Esophagus (tissue), 2 donors: ENCODE measurements at regions not wholly inside any gene's neighbourhood (a gene's known extent, or its start where the extent isn't known, plus 50 kb on each side); places are given as distances from the start of the nearest gene placed in this dataset.
"Not testable (repeated sequence)": the region's sequence is repeated elsewhere in the genome, so short reads cannot be mapped to it uniquely, and the experiment has no call there.

Experiments used
- H3K27ac ChIP-seq, 2 donors: one replicate each; pipeline ENCODE4 v1.5.1; 2013; ENCODE audit warnings: low read depth in 2 of 2, mild to moderate bottlenecking in 2 of 2, inconsistent platforms in 1 of 2, low read length in 1 of 2, moderate library complexity in 1 of 2
- H3K27me3 ChIP-seq, 2 donors: one replicate each; pipeline ENCODE4 v1.6.1; 2013; ENCODE audit warnings: low read length in 2 of 2, control low read depth in 1 of 2, mild to moderate bottlenecking in 1 of 2; ENCODE audit not compliant: insufficient read depth in 2 of 2, control insufficient read depth in 1 of 2
- H3K36me3 ChIP-seq, 2 donors: one replicate each; pipeline ENCODE4 v1.6.1; 2013; ENCODE audit warnings: low read length in 1 of 2; ENCODE audit not compliant: control insufficient read depth in 2 of 2, insufficient read depth in 2 of 2
- H3K4me1 ChIP-seq, 2 donors: one replicate each; pipeline ENCODE4 v1.6.1; 2013; ENCODE audit warnings: low read length in 1 of 2; ENCODE audit not compliant: control insufficient read depth in 2 of 2, insufficient read depth in 2 of 2
- H3K4me3 ChIP-seq, 2 donors: one replicate each; pipeline ENCODE4 v1.5.1; 2013; ENCODE audit warnings: low read length in 2 of 2, mild to moderate bottlenecking in 2 of 2, low read depth in 1 of 2, moderate library complexity in 1 of 2
- H3K9me3 ChIP-seq, 2 donors: one replicate each; pipeline ENCODE4 v1.6.1; 2013; ENCODE audit warnings: mild to moderate bottlenecking in 2 of 2, low read depth in 1 of 2, low read length in 1 of 2, moderate library complexity in 1 of 2; ENCODE audit not compliant: control insufficient read depth in 2 of 2, insufficient read depth in 1 of 2
- WGBS, 2 donors: extraction: QIAGEN DNeasy Blood & Tissue Kit; methylation state at CpG; one replicate each; pipeline ENCODE4 v1.1.7; 2013; 5-methylcytosine and 5-hydroxymethylcytosine counted together
- donor health status: healthy with polysubstance abuse.
- donor health status: Bipolar disorder and iron deficiency.

DNA sequence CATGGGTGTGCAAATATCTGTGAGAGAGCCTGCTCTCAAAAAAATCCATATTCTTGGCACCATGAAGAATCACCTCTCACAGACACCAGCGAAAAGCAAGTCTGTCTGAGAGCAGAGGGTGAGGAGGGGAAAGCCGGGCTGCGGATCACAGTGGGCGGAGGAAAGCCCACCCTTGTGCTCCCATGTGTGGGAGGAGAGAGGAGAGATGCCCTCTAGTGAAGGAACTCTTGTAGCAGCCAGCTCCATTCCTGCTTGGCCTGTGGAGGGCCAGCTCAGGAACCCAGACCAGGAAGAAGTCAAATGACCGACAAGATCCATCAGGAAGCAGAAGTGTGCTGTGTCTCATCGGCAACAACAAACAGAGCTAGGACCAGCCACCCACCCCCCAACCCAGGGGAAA is 321.7 kb upstream of the PLGLB1 start:
- not testable (repeated sequence) for H3K4me1 ChIP-seq, H3K4me3 ChIP-seq, H3K27me3 ChIP-seq, H3K36me3 ChIP-seq, H3K27ac ChIP-seq, H3K9me3 ChIP-seq
- 57 to 58% methylated on average over 5 to 6 of the region's 6 CpGs for WGBS, 2 donors

DNA sequence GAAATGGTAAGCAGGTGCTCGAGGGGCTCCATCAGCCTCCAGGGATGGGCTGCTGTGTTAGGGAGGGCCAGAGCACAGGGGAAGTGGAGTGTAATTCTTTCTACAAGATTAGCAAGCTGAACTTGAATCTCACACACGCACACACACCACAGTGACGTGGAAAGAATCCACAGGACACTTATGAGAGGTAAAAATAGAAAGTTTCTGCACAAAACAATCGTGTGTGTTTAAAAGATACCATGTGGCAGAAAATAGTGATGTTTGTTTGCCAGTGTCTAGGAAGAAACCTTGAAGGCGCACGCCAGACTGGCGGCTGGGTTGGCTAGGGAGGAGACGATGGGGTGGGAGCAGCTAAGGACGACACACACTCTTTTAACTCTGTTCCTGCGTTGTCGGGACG is 323.6 kb upstream of the PLGLB1 start:
- not testable (repeated sequence) for H3K36me3 ChIP-seq, H3K4me1 ChIP-seq, H3K4me3 ChIP-seq, H3K9me3 ChIP-seq, H3K27ac ChIP-seq, H3K27me3 ChIP-seq
- WGBS, 2 donors = 65 to 77% methylated on average over 11 to 12 of the region's 12 CpGs

DNA sequence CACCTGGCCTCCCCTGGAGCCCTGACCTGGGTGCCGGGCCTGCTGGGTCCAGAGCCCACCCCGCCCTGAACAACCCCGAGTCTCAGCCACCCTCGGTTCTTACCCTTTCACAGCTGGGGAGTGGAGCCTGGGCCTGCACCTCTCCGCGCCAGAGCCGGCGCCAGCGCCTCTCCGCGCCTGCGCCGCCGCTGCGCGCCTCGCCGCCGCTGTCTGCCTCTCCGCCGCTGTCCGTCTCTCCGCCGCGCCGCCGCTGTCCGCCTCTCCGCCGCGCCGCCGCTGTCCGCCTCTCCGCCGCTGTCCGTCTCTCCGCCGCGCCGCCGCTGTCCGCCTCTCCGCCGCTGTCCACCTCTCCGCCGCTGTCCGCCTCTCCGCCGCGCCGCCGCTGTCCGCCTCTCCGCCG is 326.9 kb upstream of the PLGLB1 start:
- Histone ChIP-seq H3K27ac (peak overlapping the region in 1 of 2 donors; percentile 30), H3K4me3 (peak overlapping the region in 1 of 2 donors; percentile 31)
- not testable (repeated sequence) for H3K9me3 ChIP-seq, H3K4me1 ChIP-seq, H3K36me3 ChIP-seq, H3K27me3 ChIP-seq
- 73 to 89% methylated on average over 26 to 54 of the region's 56 CpGs for WGBS, 2 donors

DNA sequence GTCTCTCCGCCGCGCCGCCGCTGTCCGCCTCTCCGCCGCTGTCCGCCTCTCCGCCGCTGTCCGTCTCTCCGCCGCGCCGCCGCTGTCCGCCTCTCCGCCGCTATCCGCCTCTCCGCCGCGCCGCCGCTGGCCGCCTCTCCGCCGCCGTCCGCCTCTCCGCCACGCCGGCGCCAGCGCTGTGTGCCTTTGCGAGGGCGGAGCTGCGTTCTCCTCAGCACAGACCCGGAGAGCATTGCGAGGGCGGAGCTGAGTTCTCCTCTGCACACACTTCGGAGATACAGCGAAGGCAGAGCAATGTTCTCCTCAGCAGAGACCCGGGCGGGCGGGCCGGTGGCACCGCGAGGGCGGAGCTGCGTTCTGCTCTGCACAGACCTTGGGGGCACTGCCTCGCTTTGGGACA is 327.4 kb upstream of the PLGLB1 start:
- H3K4me1 ChIP-seq, H3K27me3 ChIP-seq, H3K36me3 ChIP-seq, H3K9me3 ChIP-seq: not testable (repeated sequence)
- Histone ChIP-seq H3K27ac (peak overlapping the region in 1 of 2 donors; percentile 30), H3K4me3 (peak overlapping the region in 1 of 2 donors; percentile 31)
- WGBS, 2 donors = 73 to 92% methylated on average over 29 to 52 of the region's 53 CpGs

DNA sequence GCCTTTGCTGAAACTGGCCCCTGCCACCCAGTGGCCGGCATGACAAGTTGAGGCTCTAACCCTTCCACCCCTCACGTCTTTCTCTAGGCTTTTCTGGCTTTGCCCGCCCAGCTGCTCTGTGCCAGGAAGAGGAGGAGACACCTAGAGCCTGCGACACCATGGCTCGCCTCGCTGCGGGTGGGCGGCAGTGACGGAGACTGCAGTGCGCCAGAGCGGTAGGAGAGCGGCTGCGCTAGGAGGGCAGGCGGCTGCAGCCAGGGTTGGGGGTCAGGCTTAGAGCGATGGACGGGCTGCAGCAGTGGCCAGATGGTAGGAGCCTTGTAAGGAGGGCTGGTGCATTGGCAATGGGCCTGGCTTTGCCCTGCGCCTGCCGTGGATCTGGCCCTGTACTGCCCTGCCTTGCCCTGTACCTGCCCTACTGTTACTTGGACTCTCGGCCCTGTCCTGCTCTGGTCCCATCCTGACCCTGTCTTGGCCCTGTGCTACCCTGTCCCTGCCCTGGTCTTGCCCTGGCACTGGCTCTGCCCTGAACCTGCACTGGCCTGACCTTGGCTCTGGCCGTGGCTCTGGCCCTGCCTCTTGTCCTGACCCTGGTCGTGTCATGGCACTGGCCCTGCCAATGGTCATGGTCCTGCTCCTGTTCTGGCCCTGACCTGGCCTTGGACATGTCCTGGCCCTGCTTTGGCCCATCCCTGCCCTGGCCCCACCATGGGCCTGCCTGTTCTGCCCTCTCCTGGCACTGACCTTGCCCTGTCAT is 330.7 kb upstream of the PLGLB1 start:
- H3K27ac ChIP-seq, H3K4me1 ChIP-seq, H3K27me3 ChIP-seq, H3K36me3 ChIP-seq, H3K4me3 ChIP-seq, H3K9me3 ChIP-seq: not testable (repeated sequence)
- 84 to 93% methylated on average over 10 to 20 of the region's 21 CpGs for WGBS, 2 donors

DNA sequence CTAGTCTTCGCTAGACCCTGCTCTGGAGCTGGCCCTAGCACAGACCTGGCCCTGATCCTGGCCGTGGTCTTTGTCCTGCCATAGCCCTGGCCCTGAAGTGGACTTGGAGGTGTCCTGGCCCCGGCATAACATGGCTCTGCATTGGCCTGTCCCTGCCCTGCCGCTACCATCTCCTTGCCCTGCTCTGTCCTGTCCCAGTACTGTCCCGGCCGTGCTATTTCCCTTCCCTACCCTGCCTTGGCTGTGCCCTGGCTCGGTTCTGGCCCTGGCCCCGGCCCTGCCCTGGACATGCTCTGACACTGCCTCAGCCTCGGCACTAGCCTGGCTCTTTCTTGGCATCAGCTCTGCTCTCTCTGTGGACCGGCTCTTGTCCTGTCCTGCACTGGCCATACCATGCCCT is 331.8 kb upstream of the PLGLB1 start:
- not testable (repeated sequence) for H3K27me3 ChIP-seq, H3K36me3 ChIP-seq, H3K9me3 ChIP-seq, H3K4me3 ChIP-seq, H3K27ac ChIP-seq, H3K4me1 ChIP-seq
- 74 to 90% methylated on average over 3 to 6 of the region's 10 CpGs for WGBS, 2 donors

DNA sequence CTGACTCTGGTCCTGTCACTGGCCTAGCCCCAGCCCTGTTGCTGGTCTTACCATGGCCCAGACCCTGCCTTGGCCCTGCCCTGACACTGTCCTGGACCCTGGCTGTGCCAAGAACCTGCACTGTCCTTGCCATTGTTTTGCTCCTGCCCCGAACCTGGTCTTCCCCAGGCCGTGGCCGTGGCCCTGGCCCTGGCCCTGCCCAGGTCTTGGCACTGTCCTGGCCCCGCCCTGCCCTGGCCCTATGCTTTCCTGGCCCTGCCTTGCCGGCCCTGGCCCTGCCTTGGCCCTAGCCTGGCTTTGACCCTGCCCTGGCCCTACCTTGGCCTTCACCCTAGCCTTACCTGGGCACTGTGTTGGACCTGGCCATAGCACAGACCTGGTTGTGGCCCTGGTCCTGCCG is 332.5 kb upstream of the PLGLB1 start:
- H3K27me3 ChIP-seq, H3K27ac ChIP-seq, H3K4me1 ChIP-seq, H3K9me3 ChIP-seq, H3K36me3 ChIP-seq, H3K4me3 ChIP-seq: not testable (repeated sequence)
- 80 to 84% methylated on average over 2 to 5 of the region's 6 CpGs for WGBS, 2 donors

DNA sequence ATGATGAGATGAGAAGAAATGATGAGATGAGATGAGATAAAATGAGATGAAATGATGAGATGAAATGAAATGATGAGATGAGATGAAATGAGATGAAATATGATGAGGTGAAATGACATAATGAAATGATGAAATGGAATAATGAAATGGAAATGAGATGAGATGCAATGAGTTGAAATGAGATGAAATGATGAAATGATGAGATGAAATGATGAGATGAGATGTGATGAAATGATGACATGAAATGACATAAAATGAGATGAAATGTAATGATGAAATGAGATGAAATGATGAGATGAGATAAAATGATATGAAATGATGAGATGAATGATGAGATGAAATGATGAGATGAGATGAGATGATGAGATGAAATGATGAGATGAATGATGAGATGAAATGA is 338.6 kb upstream of the PLGLB1 start:
- not testable (repeated sequence) for H3K4me1 ChIP-seq

DNA sequence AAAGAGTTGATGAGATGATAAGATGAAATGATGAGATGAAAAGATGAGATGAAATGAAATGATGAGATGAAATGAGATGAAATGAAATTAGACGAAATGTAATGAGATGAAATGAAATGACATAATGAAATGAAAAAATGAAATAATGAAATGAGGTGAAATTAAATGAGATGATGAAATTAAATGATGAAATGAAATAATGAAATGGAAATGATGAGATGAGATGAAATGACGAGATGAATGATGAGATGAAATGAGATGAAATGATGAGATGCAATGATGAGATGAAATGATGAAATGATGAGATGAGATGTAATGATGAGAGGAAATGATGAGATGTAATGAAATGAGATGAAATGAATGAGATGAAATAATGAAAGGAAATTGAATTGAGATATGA is 339.3 kb upstream of the PLGLB1 start:
- not testable (repeated sequence) for H3K4me3 ChIP-seq, H3K27ac ChIP-seq, H3K4me1 ChIP-seq, H3K27me3 ChIP-seq, H3K36me3 ChIP-seq, H3K9me3 ChIP-seq
- no CpG with 5 or more reads among the region's 2 CpGs for WGBS, 2 donors

More for the DNA sequence above, 338.6 kb upstream of the PLGLB1 start:
- not testable (repeated sequence) for H3K36me3 ChIP-seq, H3K4me3 ChIP-seq, H3K27me3 ChIP-seq, H3K27ac ChIP-seq, H3K9me3 ChIP-seq

DNA sequence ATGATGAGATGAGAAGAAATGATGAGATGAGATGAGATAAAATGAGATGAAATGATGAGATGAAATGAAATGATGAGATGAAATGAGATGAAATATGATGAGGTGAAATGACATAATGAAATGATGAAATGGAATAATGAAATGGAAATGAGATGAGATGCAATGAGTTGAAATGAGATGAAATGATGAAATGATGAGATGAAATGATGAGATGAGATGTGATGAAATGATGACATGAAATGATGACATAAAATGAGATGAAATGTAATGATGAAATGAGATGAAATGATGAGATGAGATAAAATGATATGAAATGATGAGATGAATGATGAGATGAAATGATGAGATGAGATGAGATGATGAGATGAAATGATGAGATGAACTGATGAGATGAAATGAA is 340.2 kb upstream of the PLGLB1 start:
- H3K36me3 ChIP-seq, H3K4me1 ChIP-seq, H3K4me3 ChIP-seq, H3K27ac ChIP-seq, H3K9me3 ChIP-seq, H3K27me3 ChIP-seq: not testable (repeated sequence)
